ENCODE measurements at regions not wholly inside any gene's neighbourhood (a gene's known extent, or its start where the extent isn't known, plus 50 kb on each side); places are given as distances from the start of the nearest gene placed in this dataset.

DNA sequence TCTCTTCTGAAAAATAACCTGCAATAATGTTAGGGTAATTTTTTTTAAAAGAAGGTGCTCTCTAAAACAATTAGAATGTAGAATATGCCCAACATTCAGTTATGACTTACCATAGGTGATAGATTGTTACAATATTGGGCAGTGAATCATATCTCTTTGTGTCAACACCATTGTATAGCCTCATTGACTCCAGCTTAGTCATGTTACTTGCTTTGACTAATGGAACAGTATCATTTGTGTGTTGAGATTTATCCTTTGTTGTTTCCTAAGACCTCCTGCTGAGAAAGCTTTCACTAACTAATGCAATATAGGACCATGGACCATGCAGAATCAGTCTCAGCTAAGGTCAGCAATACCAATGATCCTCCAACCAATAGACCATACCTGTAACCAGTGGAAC lies 1106.4 kb downstream of the SI start:
- TF ChIP-seq, protein P1, sequence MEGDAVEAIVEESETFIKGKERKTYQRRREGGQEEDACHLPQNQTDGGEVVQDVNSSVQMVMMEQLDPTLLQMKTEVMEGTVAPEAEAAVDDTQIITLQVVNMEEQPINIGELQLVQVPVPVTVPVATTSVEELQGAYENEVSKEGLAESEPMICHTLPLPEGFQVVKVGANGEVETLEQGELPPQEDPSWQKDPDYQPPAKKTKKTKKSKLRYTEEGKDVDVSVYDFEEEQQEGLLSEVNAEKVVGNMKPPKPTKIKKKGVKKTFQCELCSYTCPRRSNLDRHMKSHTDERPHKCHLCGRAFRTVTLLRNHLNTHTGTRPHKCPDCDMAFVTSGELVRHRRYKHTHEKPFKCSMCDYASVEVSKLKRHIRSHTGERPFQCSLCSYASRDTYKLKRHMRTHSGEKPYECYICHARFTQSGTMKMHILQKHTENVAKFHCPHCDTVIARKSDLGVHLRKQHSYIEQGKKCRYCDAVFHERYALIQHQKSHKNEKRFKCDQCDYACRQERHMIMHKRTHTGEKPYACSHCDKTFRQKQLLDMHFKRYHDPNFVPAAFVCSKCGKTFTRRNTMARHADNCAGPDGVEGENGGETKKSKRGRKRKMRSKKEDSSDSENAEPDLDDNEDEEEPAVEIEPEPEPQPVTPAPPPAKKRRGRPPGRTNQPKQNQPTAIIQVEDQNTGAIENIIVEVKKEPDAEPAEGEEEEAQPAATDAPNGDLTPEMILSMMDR (IDR thresholded peaks at IDR 0.05) = no peak
- TF ChIP-seq POLR2A (IDR thresholded peaks at IDR 0.05) = no peak
